ENCODE measurements at regions not wholly inside any gene's neighbourhood (a gene's known extent, or its start where the extent isn't known, plus 50 kb on each side); places are given as distances from the start of the nearest gene placed in this dataset.
"Not testable (repeated sequence)": the region's sequence is repeated elsewhere in the genome, so short reads cannot be mapped to it uniquely, and the experiment has no call there.

DNA sequence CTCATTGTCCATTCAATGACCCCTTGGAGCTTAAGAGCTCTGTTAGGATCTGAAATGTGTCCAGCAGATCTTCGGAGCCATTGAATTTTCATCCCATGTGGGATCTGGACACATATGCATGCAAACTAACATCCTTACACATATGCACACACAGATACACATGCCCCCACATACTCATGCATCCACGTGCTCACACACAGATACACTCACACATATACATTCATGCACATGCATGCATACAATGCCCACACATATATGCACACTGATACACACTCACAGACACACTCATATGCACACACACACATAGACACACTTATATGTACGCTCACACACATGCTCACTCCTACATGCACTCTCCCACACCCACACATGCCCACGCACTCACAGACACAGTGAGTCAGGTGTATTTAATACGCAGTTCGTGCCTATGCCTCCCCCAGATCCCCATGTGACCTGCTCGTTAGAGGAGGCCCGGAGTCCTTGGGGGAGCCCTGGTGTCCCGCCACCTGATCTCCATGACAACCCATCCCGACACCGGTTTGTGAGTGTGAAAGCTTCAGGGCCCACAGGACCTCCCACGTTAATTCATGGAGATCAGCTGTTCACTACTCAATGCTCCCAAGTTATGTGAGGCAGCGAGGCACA is 121.9 kb upstream of the SULF2 start:
- no peak overlapping the region for H3K4me3 ChIP-seq
- no peak overlapping the region for H3K27ac ChIP-seq
- H3K27me3 ChIP-seq, result no peaks in the 10 kb centered on the region
- no peaks in the 10 kb centered on the region for H3K4me1 ChIP-seq
- DNase-seq (ENCODE audit: low spot score in 2 of 2), result no peak
- intact Hi-C loops (cut with DNase I), result no loop called here
- no peaks in the 10 kb centered on the region for H3K9me3 ChIP-seq
- H3K36me3 ChIP-seq, result no peaks in the 10 kb centered on the region
- TF ChIP-seq, protein P1, sequence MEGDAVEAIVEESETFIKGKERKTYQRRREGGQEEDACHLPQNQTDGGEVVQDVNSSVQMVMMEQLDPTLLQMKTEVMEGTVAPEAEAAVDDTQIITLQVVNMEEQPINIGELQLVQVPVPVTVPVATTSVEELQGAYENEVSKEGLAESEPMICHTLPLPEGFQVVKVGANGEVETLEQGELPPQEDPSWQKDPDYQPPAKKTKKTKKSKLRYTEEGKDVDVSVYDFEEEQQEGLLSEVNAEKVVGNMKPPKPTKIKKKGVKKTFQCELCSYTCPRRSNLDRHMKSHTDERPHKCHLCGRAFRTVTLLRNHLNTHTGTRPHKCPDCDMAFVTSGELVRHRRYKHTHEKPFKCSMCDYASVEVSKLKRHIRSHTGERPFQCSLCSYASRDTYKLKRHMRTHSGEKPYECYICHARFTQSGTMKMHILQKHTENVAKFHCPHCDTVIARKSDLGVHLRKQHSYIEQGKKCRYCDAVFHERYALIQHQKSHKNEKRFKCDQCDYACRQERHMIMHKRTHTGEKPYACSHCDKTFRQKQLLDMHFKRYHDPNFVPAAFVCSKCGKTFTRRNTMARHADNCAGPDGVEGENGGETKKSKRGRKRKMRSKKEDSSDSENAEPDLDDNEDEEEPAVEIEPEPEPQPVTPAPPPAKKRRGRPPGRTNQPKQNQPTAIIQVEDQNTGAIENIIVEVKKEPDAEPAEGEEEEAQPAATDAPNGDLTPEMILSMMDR (IDR thresholded peaks at IDR 0.05), result no peak

DNA sequence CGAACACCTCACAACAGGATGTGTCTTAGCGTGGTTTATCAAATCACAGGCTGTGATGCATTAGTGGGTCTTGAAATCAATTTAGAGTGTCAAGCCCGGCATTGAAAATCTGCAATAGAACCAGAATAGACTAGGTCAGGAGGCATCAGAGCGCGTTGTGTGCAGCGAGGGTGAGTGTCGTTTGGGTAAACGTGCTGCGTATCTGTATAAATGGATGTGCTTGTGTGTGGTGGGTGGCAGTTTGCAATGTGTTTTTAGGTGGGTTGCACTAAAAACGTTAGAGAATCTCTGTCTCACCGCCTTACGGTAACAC is 121.0 kb upstream of the SULF2 start:
- Histone ChIP-seq H3K27ac (no peak overlapping the region), H3K4me1 (no peaks in the 10 kb centered on the region), H3K27me3 (no peaks in the 10 kb centered on the region), H3K36me3 (no peaks in the 10 kb centered on the region), H3K4me3 (no peak overlapping the region), H3K9me3 (no peaks in the 10 kb centered on the region)
- TF ChIP-seq, protein P1 (IDR thresholded peaks at IDR 0.05), result no peak
- no peak for DNase-seq (ENCODE audit: low spot score in 2 of 2)
- intact Hi-C loops (cut with DNase I), result no loop called here

GRCh38 chr20:47905628-47906347 is 120.5 kb upstream of the SULF2 start:
- Histone ChIP-seq H3K4me1 (no peaks in the 10 kb centered on the region), H3K9me3 (no peaks in the 10 kb centered on the region), H3K4me3 (no peak overlapping the region), H3K27me3 (no peaks in the 10 kb centered on the region), H3K27ac (no peak overlapping the region), H3K36me3 (no peaks in the 10 kb centered on the region)
- intact Hi-C loops (cut with DNase I), result no loop called here
- TF ChIP-seq, protein P1 (IDR thresholded peaks at IDR 0.05), result no peak
- DNase-seq (ENCODE audit: low spot score in 2 of 2), result no peak

DNA sequence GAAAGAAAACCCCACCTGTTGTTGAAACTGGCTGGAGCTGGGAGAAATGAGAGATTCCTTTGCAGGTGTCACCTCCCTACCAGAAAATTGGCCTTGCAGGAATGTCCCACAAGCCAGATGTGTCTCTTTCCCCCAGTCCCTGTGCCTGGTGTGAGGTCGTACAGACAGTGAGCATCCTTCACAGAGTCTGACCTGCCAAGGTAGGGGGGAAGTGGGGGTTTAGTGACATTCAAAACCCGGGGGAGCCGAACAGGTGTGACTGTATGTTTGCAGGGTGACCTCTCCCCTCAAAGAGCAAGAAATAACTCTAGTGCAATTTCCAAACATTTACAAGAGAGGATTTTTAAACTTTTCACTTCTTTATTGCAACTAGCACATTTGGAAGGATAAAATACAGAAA is 117.7 kb upstream of the SULF2 start:
- H3K4me1 ChIP-seq; H3K27ac ChIP-seq; H3K4me3 ChIP-seq; H3K9me3 ChIP-seq; intact Hi-C loops (cut with DNase I); H3K36me3 ChIP-seq; DNase-seq (ENCODE audit: low spot score in 2 of 2); H3K27me3 ChIP-seq: not testable (repeated sequence)

DNA sequence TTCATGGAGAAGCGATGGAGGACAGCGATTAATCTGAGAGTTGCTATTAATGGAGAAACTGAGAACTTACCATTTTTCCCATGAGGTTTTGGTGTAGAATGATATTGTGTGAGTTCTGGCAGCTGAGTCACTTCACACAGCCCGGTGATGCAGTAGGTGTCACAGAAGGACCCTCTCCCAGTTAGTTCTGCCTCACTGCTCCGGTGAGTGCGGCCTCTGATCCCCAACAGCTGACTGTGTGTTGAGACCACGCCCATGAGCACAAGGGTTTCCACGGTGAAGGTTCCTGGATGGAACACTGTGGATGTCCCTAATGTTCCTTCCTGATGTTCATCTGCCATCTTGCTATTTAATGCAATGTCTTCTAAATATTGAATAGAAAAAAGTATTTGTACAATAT is 114.0 kb upstream of the SULF2 start:
- not testable (repeated sequence) for H3K4me1 ChIP-seq; H3K4me3 ChIP-seq; H3K27ac ChIP-seq; H3K36me3 ChIP-seq; H3K27me3 ChIP-seq; H3K9me3 ChIP-seq; DNase-seq (ENCODE audit: low spot score in 2 of 2)
- intact Hi-C loops (cut with DNase I), result loop anchor here (10.0 kb wide), 1 partner anchor 55 kb away; no protein-coding TSS in a partner anchor

GRCh38 chr20:47897461-47897860 is 112.2 kb upstream of the SULF2 start:
- Histone ChIP-seq H3K27ac (no peak overlapping the region), H3K4me3 (no peak overlapping the region), H3K27me3 (no peaks in the 10 kb centered on the region), H3K9me3 (no peaks in the 10 kb centered on the region), H3K36me3 (no peaks in the 10 kb centered on the region), H3K4me1 (no peaks in the 10 kb centered on the region)
- no peak for DNase-seq (ENCODE audit: low spot score in 2 of 2)
- TF ChIP-seq, protein P1 (IDR thresholded peaks at IDR 0.05), result no peak
- intact Hi-C loops (cut with DNase I), result loop anchor here (10.0 kb wide), 1 partner anchor 53 kb away; no protein-coding TSS in a partner anchor

DNA sequence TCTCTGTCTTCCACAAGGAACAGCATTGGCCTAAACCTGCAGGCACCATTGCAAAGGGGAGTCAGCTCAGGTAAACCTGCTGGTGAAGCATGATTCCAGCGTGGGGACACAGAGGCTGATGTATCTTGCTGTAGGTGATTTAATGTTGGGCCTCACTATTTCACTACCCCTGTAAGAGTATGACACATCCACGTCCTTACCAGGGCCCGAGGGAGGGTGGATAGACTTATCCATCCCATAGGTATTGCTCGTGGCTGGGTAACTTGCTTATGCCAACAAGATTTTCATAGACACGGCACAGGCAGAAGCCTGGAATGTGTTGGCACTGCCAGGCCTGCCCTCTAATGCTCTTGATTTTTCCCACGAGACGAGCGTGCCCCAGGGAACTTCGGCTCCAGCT is 107.4 kb upstream of the SULF2 start:
- intact Hi-C loops (cut with DNase I), result loop anchor here (5.0 to 10.0 kb wide), 2 partner anchors 48 to 625 kb away; no protein-coding TSS in a partner anchor
- H3K27ac ChIP-seq; H3K27me3 ChIP-seq; DNase-seq (ENCODE audit: low spot score in 2 of 2); H3K36me3 ChIP-seq; H3K9me3 ChIP-seq; H3K4me3 ChIP-seq; H3K4me1 ChIP-seq: not testable (repeated sequence)

- H3K4me3 ChIP-seq; H3K36me3 ChIP-seq; H3K9me3 ChIP-seq; H3K27ac ChIP-seq; H3K4me1 ChIP-seq; DNase-seq (ENCODE audit: low spot score in 2 of 2); H3K27me3 ChIP-seq: not testable (repeated sequence)
- intact Hi-C loops (cut with DNase I), result loop anchor here (5.0 to 10.0 kb wide), 2 partner anchors 46 to 627 kb away; no protein-coding TSS in a partner anchor
These were observed 105.4 kb upstream of the SULF2 start for GRCh38 chr20:47890708-47891107.

GRCh38 chr20:47889751-47890150 is 104.5 kb upstream of the SULF2 start:
- not testable (repeated sequence) for H3K27ac ChIP-seq; H3K36me3 ChIP-seq; H3K27me3 ChIP-seq; H3K4me3 ChIP-seq; H3K4me1 ChIP-seq; DNase-seq (ENCODE audit: low spot score in 2 of 2); H3K9me3 ChIP-seq
- intact Hi-C loops (cut with DNase I), result loop anchor here (5.0 to 10.0 kb wide), 2 partner anchors 45 to 628 kb away; no protein-coding TSS in a partner anchor

Data from ascending aorta (tissue), 2 donors.